Stomach (tissue), 4 donors: ENCODE measurements at regions not wholly inside any gene's neighbourhood (a gene's known extent, or its start where the extent isn't known, plus 50 kb on each side); places are given as distances from the start of the nearest gene placed in this dataset.

Experiments
- CTCF ChIP-seq, 7 experiments: fragments of 450-650 bp in 4 of 7; fragments of 200-600 bp in 3 of 7; sonication (generic) in 3 of 7; IDR thresholded peaks; one replicate each; pipeline ENCODE4 v1.5.1; 2016 to 2019; ENCODE audit warnings: antibody characterized with exemption in 7 of 7, control low read depth in 2 of 7, mild to moderate bottlenecking in 1 of 7
- POLR2A ChIP-seq, 4 donors: fragments of 450-650 bp; IDR thresholded peaks; one replicate each; pipeline ENCODE4 v1.6.1; 2016; ENCODE audit warnings: antibody characterized with exemption in 4 of 4, control low read depth in 2 of 4, mild to moderate bottlenecking in 1 of 4, moderate library complexity in 1 of 4

GRCh38 chr7:18239212-18239611 is 211.6 kb upstream of the PRPS1L1 start:
- TF ChIP-seq POLR2A (IDR thresholded peaks at IDR 0.05) (no peak), CTCF (IDR thresholded peaks at IDR 0.05) (no peak)
